ENCODE measurements at regions not wholly inside any gene's neighbourhood (a gene's known extent, or its start where the extent isn't known, plus 50 kb on each side); places are given as distances from the start of the nearest gene placed in this dataset.

DNA sequence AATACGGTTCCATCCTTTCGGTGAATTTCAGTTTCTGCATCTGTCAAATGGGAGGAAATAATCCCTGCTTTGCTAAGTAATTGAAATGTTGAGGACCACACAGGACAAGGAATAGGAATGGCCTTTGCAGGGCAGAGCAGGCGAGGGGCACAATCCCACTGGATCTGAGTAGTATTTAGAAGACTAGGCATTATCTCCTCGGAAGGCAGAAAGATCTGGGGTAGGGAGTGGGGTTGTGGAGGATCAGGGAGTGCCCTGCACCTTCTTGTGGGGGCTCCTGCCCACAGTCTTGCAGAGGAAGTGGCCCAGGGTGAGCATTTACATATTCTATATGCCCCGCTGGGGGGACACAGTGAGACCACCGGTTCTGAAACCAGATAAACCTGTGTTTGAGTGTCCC, 87.1 kb upstream of the SIRPA start:
- no peak overlapping the region for H3K9ac ChIP-seq (replicated peaks; ENCODE audit: extremely low read depth, insufficient read depth, low read length)
- POLR2A ChIA-PET, result no interaction called here
- no peak overlapping the region for H2AFZ ChIP-seq (ENCODE audit: low read depth, low read length)
- no peaks in the 10 kb centered on the region for H4K20me1 ChIP-seq (replicated peaks; ENCODE audit: control insufficient read depth, extremely low read depth, insufficient read depth, low read length)
- CTCF ChIA-PET, result no interaction called here
- no peaks in the 10 kb centered on the region for H3K9me1 ChIP-seq (replicated peaks; ENCODE audit: control insufficient read depth, extremely low read depth, insufficient read depth, low read length)
- TF ChIP-seq, protein P1, sequence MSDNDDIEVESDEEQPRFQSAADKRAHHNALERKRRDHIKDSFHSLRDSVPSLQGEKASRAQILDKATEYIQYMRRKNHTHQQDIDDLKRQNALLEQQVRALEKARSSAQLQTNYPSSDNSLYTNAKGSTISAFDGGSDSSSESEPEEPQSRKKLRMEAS (IDR thresholded peaks at IDR 0.05; ENCODE audit: insufficient read depth, insufficient read length), result no peak
- no peak for TF ChIP-seq JUN (IDR thresholded peaks at IDR 0.05; ENCODE audit: borderline replicate concordance, insufficient read depth, insufficient read length, low read depth)
- no peak for TF ChIP-seq GATA2 (IDR thresholded peaks at IDR 0.05; ENCODE audit: insufficient read depth, insufficient read length, low read depth, low read length)
- TF ChIP-seq POLR2AphosphoS5 (IDR thresholded peaks at IDR 0.05; ENCODE audit: insufficient read depth, low read depth, low read length), result no peak
- TF ChIP-seq, protein P2, sequence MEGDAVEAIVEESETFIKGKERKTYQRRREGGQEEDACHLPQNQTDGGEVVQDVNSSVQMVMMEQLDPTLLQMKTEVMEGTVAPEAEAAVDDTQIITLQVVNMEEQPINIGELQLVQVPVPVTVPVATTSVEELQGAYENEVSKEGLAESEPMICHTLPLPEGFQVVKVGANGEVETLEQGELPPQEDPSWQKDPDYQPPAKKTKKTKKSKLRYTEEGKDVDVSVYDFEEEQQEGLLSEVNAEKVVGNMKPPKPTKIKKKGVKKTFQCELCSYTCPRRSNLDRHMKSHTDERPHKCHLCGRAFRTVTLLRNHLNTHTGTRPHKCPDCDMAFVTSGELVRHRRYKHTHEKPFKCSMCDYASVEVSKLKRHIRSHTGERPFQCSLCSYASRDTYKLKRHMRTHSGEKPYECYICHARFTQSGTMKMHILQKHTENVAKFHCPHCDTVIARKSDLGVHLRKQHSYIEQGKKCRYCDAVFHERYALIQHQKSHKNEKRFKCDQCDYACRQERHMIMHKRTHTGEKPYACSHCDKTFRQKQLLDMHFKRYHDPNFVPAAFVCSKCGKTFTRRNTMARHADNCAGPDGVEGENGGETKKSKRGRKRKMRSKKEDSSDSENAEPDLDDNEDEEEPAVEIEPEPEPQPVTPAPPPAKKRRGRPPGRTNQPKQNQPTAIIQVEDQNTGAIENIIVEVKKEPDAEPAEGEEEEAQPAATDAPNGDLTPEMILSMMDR (IDR thresholded peaks at IDR 0.05; ENCODE audit: extremely low read depth in 1 of 2, insufficient read depth in 1 of 2, low read depth in 1 of 2, low read length in 2 of 2), result no peak
- TF ChIP-seq FOS (IDR thresholded peaks at IDR 0.05; ENCODE audit: borderline replicate concordance, insufficient read depth, low read length), result no peak
- no peak for TF ChIP-seq EZH2 (IDR thresholded peaks at IDR 0.05; ENCODE audit: borderline replicate concordance, low read depth, low read length, severe bottlenecking)
- no peak for TF ChIP-seq POLR2A (IDR thresholded peaks at IDR 0.05; ENCODE audit: low read depth, low read length)
- no peak for TF ChIP-seq MYC (IDR thresholded peaks at IDR 0.05; ENCODE audit: low read depth, low read length)
- H3K4me1 ChIP-seq (ENCODE audit: control insufficient read depth, extremely low read depth, insufficient read depth, low read length), result peaks cover 44% of the 10 kb centered on the region
- H3K4me3 ChIP-seq (replicated peaks in 1 of 3; ENCODE audit: insufficient read depth in 1 of 3, low read depth in 1 of 3, low read length in 3 of 3), result no peak overlapping the region
- dilution Hi-C loops (cut with MboI; ENCODE audit: extremely low pct_ligation_motif_present, low sequenced_read_pairs), result no loop called here
- intact Hi-C loops (cut with micrococcal nuclease), result no loop called here
- no peaks in the 10 kb centered on the region for H3K9me3 ChIP-seq (replicated peaks; ENCODE audit: control insufficient read depth, insufficient read depth, low read length)
- H3K27me3 ChIP-seq (ENCODE audit: control insufficient read depth in 2 of 2, insufficient read depth in 2 of 2, low read length in 2 of 2), result no peaks in the 10 kb centered on the region
- no peaks in the 10 kb centered on the region for H3K36me3 ChIP-seq (ENCODE audit: control insufficient read depth in 2 of 2, extremely low read depth in 1 of 2, insufficient read depth in 2 of 2, low read length in 2 of 2)
- FAIRE-seq (no peak), DNase-seq (ENCODE audit: low read depth, low spot score) (no peak)
- no TSS peak for BruUV-seq (replicated peaks)
- H3K4me2 ChIP-seq (ENCODE audit: insufficient read depth, low read length), result no peak overlapping the region
- no peaks in the 10 kb centered on the region for H3K79me2 ChIP-seq (ENCODE audit: control insufficient read depth, insufficient read depth, low read length)
- no peak overlapping the region for H3K27ac ChIP-seq (ENCODE audit: insufficient read depth, low read depth, low read length)

All from endothelial cell of umbilical vein (primary cell).